GM18867 (cell line): ENCODE measurements at regions not wholly inside any gene's neighbourhood (a gene's known extent, or its start where the extent isn't known, plus 50 kb on each side); places are given as distances from the start of the nearest gene placed in this dataset.

ENCODE experiments used
- ATAC-seq: cut with Tn5 transposase; IDR thresholded peaks from one replicate; pipeline ENCODE4 v1.9.1; 2021; ENCODE audit warnings: mild to moderate bottlenecking, moderate library complexity; ENCODE audit not compliant: unreplicated experiment

DNA sequence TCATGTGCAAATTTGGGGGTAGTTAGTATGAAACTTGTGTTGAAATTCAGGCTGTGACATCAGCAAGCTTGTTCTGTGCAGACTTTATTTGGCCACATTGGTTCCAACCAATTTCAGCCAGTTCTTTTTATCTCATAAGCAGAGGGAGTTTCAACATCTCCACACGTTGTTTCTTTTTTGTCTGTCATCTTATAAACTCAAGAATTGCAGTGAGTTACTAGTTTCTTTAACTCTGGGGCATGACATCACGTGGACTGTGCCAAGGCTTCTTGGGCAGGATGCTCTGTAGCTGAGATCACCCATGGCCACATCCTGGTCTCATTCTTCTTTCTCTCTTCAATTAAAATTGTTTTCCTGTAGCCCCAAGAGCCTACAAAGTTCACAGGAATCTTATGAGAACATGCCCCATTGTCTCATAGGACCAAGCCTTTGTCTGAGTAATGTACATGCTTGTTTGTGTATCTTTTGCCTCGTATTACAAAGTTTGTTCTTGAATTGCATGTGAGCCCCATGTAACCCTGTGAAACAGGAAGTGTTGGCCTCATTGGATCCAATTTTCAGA lies 982.0 kb upstream of the TMEM132C start:
- ATAC-seq = peak; percentile 47

DNA sequence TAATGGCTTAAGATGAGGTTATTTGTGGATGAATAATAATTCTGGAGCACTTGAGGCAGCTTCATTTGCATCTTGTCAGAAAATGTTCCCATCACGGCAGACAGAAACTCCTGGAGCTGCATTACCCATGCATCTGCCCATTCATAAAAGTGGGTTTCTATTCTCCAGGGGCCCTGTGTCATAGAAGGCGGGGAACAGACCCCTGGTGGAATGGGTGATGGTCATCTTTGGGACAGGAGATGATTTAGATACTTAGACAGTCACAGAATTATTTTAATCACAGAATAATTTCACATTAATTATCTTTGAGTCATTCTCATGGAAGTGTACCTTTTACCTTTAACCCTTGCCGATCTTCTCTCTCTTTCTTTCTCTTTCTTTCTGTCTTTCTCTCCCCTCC lies 980.7 kb upstream of the TMEM132C start:
- no peak for ATAC-seq

DNA sequence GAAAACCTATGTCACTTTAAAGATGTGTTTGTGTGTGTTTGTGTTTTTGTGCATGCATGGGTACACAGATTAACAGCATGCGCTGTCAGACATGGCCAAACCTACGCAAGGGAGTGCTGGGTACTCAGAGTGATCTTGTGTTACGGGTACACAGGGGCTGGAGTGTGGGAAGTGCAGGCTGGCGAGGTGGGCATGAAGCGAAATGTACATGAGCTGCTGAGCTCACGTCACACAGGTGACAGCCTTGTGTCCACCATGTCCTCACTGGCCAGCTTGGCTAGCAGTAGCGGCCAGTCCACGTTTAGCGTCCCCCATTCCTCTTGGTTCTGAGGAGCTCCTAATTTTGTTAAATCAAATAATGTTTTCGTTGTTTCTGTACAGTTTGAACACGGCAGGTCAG lies 979.7 kb upstream of the TMEM132C start:
- no peak for ATAC-seq

DNA sequence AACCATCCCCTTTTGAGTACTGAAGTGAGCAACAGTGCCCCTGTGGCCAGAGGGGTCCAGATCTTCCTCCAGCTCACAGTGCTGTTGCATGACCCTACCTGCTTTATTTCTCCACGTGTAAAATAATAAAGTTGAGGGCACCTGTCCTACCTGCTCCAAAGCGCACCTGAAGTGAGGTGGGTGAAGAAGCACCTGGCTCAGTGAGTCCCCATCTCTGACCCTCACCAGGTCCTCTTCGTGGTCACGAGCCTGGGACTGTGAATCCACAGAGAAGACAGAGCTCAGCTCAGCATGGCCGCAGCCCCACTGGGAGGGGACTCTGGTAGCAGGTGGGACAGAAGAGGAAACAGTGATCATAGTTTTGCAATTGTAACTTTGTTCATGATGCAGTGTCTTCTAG lies 976.7 kb upstream of the TMEM132C start:
- ATAC-seq = no peak

DNA sequence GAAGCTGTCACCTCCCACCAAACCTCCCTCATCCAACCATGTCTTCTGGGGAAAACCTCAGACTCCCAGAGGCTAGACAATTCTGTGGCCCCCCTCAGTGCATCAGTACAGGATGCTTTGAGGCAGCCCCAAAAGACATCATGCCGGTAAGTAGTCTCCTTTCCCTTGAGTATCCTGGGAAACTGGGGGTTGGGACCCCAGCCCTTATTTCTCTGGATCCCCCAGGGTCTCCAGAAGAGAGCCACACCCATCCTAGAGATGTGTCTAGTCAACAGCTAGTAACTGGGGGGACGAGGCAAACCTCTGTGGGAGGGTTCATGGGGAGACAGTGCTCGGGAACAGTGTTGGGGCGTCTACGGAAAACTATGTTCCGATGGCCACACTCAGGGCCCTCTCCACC lies 974.2 kb upstream of the TMEM132C start:
- no peak for ATAC-seq

- peak; percentile 78 for ATAC-seq
These were observed 973.3 kb upstream of the TMEM132C start for GRCh38 chr12:127293507-127294310.

- no peak for ATAC-seq
These were observed 972.2 kb upstream of the TMEM132C start for GRCh38 chr12:127294651-127295210.

DNA sequence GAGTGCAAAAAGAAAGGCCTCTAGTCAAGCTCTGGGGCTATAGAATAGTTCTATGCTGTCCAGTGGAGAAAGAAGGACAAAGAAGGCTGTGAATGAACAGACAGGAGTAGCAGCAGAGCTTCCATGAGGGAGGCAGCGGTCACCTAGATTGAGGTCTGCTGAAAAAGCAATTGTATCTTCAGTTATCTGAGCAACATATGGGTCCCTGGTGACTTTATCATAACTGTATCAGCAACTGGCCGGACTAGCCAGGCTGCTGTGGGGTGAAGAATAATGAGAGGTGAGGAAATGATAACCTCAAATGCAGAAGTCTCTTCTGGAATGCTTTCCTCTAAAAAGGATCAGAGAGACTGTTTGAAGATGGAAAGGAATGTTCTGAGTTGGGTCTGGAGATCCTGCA lies 971.3 kb upstream of the TMEM132C start:
- no peak for ATAC-seq

GRCh38 chr12:127296591-127296990 lies 970.4 kb upstream of the TMEM132C start:
- no peak for ATAC-seq

DNA sequence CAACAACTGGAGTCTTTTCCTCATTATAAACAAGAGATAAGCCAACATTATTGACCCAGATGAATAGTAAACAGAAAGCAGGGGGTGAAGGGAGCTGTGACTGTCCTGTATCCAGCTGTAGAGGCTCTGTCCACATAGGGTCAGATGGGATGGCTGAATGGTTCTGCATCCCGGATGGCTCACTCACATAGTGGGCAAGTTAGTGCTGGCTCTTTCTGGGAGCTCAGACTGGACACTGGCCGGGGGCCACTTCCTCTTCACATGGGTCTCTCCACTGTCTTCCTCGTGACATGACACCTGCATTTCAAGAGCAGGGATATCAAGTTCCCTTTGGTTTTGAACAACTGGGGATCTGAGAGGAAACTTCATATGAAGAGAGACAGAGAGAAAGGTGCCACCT lies 969.6 kb upstream of the TMEM132C start:
- ATAC-seq = no peak

DNA sequence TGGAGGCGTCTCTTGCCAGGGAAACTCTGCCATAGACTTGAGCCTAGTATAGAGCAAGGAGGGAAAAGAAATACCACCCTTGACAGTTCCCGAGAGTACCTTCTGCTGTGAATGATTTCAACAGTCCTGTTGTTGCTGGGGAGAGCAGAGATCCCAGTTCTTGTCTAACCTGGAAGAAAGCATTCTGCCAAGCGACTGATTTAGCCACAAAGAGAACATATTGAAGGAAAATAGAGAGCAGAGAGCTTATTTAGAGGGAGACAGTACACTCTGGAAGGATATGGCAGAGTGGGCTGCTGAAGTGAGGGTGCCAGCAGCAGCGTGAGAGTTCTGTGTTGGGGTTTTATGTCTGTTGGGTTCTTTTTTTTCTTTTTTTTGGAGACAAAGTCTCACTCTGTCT lies 966.9 kb upstream of the TMEM132C start:
- ATAC-seq = no peak

DNA sequence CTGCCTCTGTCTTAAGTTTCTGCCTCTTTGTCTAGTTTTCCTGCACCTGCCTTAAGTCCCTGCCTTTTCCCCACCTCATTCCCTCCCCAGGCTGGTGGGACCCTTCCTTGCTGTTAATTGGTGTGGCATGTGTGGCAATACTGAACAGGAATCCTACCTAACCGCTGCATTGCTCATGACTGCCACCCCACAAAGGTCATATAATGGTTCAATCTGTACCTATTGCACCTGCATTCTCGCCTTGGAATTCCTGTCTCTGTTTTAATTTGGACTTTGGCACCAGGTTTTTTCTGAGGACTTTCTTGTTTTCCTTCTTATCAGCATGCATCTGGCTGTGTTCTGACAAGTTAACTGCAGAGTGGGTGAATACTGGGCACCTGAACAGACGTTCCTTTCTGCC lies 966.2 kb upstream of the TMEM132C start:
- ATAC-seq = no peak

DNA sequence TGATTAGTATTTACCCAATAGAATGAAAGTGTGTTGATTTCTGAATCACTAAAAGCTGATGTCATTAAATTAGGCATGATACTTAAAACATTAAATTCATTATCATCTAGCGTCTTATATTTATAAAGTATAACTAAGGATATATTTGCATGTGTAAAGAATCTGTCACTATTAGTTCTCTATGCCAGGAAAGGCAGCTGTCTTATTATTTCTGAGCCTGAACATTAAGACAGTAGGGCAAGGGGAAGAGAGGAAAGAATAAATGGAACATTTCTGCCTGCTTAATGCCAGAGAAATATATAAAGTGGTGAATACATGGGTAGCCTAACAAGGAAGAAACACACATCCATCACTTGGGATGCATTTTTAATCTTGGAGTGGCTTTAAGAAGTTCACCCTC lies 965.1 kb upstream of the TMEM132C start:
- ATAC-seq = no peak

DNA sequence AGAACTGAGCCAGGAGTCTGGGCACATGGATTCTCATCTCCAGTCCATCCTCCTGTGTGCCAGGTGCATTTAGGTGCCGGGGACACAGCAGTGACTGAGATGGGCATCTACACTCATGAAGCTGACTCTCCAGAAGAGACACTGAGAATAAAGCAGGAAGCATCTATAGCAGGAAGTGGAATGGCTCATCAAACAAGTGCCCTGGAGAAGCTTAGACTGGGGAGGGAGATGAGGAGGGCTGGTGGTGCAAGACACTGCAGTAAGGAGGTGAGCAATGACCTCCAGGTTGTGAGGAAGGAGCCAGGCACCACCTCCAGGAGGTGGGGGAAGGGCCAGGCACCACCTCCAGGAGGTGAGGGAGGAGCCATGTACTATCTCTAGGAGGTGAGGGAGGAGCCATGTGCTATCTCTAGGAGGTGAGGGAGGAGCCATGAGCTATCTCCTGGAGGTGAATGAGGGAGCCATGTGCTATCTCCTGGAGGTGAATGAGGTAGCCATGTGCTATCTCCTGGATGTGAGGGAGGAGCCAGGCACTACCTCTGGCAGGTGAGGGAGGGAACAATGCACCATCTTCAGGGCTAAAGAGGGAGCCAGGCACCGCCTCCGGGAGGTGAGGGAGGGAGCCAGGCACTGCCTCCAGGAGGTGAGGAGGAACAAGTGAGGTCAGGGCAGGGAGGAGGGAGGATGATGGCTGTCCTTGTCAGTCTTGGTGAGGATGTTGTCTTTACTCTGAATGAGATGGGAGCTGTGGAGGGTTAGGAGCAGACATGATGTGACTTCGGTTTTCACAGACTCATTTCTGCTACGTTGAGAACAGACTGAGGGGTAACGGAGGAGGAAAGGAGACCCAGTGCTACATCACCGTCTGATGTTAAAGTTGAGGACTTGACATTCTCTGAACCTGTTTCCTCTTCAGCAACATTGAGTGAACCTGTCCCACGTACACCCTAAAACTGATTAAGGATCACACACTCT lies 961.9 kb upstream of the TMEM132C start:
- ATAC-seq = no peak

GRCh38 chr12:127306604-127307215 lies 960.3 kb upstream of the TMEM132C start:
- ATAC-seq = no peak

DNA sequence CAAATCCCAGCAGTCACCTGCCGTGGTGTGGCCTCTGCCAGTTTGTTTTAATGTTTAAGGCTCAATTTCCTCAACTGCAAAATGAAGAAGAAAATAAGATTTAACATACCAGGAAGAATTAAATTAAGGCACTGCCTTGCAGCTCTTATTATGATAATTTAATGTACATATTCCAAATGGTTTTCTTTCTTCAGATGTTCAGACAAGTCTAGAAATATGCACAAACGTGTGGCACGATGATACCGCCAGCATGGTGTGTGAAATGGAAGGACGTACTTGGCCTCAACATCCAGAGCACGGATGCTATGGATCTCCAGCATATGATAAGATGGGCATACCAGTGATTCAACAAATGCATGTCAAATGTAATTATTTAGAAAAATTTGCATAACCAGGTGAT lies 959.4 kb upstream of the TMEM132C start:
- ATAC-seq = no peak

GRCh38 chr12:127308148-127308547 lies 958.8 kb upstream of the TMEM132C start:
- ATAC-seq = no peak

GRCh38 chr12:127310548-127310947 lies 956.4 kb upstream of the TMEM132C start:
- ATAC-seq = peak; percentile 80

- no peak for ATAC-seq
These were observed 955.1 kb upstream of the TMEM132C start for GRCh38 chr12:127311720-127312364.

- ATAC-seq = peak; percentile 78
These were observed 942.3 kb upstream of the TMEM132C start for GRCh38 chr12:127324681-127325080.
